IMR-90 (cell line): ENCODE measurements at regions not wholly inside any gene's neighbourhood (a gene's known extent, or its start where the extent isn't known, plus 50 kb on each side); places are given as distances from the start of the nearest gene placed in this dataset.

Source experiments
- ATAC-seq: fragments of 200-7000 bp; cut with Tn5 transposase; 2 replicates; pipeline ENCODE4 v1.9.1; 2020; ENCODE audit warnings: low read depth, mild to moderate bottlenecking, moderate library complexity
- BruUV-seq: library from RNA; stranded (reverse); fragments of 400-500 nt; replicated peaks from 2 replicates; lab custom pipeline; 2021; lab: Mats Ljungman, UMichigan
- CTCF ChIA-PET: fragments of 300-600 bp; formaldehyde crosslinking; extraction: SDS; loops from one replicate; lab custom pipeline; 2021; ENCODE audit warnings: antibody characterized with exemption; lab: Yijun Ruan, JAX
- POLR2A ChIA-PET: fragments of 300-600 bp; sonication (Branson Sonifier 250); formaldehyde crosslinking; loops from one replicate; lab custom pipeline; 2022; ENCODE audit warnings: antibody characterized with exemption; ENCODE audit not compliant: unreplicated experiment; lab: Charles Lee
- DNase-seq: peaks from one replicate; pipeline ENCODE4 v3.0.0; 2013
- H2AFZ ChIP-seq: replicated peaks from 2 replicates; pipeline ENCODE3; 2013; ENCODE audit warnings: low read length, mild to moderate bottlenecking; ENCODE audit not compliant: poor library complexity
- H2AK5ac ChIP-seq: 2 replicates; pipeline ENCODE4 v1.6.1; 2013; ENCODE audit warnings: low read depth, low read length, inconsistent platforms
- H2AK9ac ChIP-seq: replicated peaks from 2 replicates; pipeline ENCODE3; 2013; ENCODE audit warnings: mild to moderate bottlenecking, low read depth, low read length, moderate library complexity; ENCODE audit not compliant: poor library complexity
- H2BK120ac ChIP-seq: 2 replicates; pipeline ENCODE4 v1.6.1; 2013; ENCODE audit warnings: low read depth, low read length, inconsistent platforms
- H2BK15ac ChIP-seq: 3 replicates; pipeline ENCODE4 v1.6.1; 2013; ENCODE audit warnings: low read depth, low read length, inconsistent platforms
- H2BK20ac ChIP-seq: 2 replicates; pipeline ENCODE4 v1.6.1; 2013; ENCODE audit warnings: low read depth, mild to moderate bottlenecking, inconsistent platforms, low read length, moderate library complexity
- H2BK5ac ChIP-seq: 2 replicates; pipeline ENCODE4 v1.6.1; 2013; ENCODE audit warnings: mild to moderate bottlenecking, low read depth, low read length, inconsistent platforms; ENCODE audit not compliant: poor library complexity, severe bottlenecking
- H3K14ac ChIP-seq: replicated peaks from 2 replicates; pipeline ENCODE4 v1.6.1; 2013; ENCODE audit warnings: low read depth, low read length, inconsistent platforms
- H3K18ac ChIP-seq: 2 replicates; pipeline ENCODE4 v1.6.1; 2013; ENCODE audit warnings: low read depth, low read length, control low read depth
- H3K23ac ChIP-seq: 2 replicates; pipeline ENCODE4 v1.6.1; 2013; ENCODE audit warnings: low read depth, low read length, inconsistent platforms
- H3K27ac ChIP-seq: 2 replicates; pipeline ENCODE4 v1.5.1; 2013; ENCODE audit warnings: mild to moderate bottlenecking, control low read depth, low read length; ENCODE audit not compliant: insufficient read depth
- H3K27me3 ChIP-seq: 2 replicates; pipeline ENCODE4 v1.6.1; 2013; ENCODE audit warnings: low read length; ENCODE audit not compliant: control insufficient read depth, insufficient read depth
- H3K36me3 ChIP-seq: 2 replicates; pipeline ENCODE4 v1.6.1; 2013; ENCODE audit warnings: low read length, mixed read lengths; ENCODE audit not compliant: control insufficient read depth, insufficient read depth
- H3K4ac ChIP-seq: 2 replicates; pipeline ENCODE4 v1.6.1; 2013; ENCODE audit warnings: low read depth, low read length, inconsistent platforms
- H3K4me1 ChIP-seq: 2 replicates; pipeline ENCODE4 v1.6.1; 2013; ENCODE audit warnings: low read length, mixed read lengths; ENCODE audit not compliant: control insufficient read depth, insufficient read depth
- H3K4me2 ChIP-seq: 2 replicates; pipeline ENCODE4 v1.6.1; 2013; ENCODE audit warnings: low read depth, mild to moderate bottlenecking, control low read depth, low read length, moderate library complexity
- H3K4me3 ChIP-seq: 2 replicates; pipeline ENCODE4 v1.5.1; 2013; ENCODE audit warnings: low read depth, mild to moderate bottlenecking, control low read depth, low read length, moderate library complexity; ENCODE audit not compliant: insufficient read depth
- H3K56ac ChIP-seq: 2 replicates; pipeline ENCODE4 v1.6.1; 2013; ENCODE audit warnings: low read length, inconsistent platforms; ENCODE audit not compliant: insufficient read depth; ENCODE audit errors: extremely low read depth
- H3K79me1 ChIP-seq, 2 experiments: 2 replicates each; pipeline ENCODE4 v1.6.1; 2013; ENCODE audit warnings: low read length in 2 of 2, inconsistent platforms in 1 of 2, low read depth in 1 of 2
- H3K9ac ChIP-seq: 2 replicates; pipeline ENCODE4 v1.6.1; 2013; ENCODE audit warnings: low read depth, low read length, control low read depth
- H3K9me1 ChIP-seq: 2 replicates; pipeline ENCODE4 v1.6.1; 2013; ENCODE audit warnings: low read length, inconsistent platforms; ENCODE audit not compliant: insufficient read depth
- H3K9me3 ChIP-seq: 2 replicates; pipeline ENCODE4 v1.6.1; 2013; ENCODE audit warnings: low read length; ENCODE audit not compliant: control insufficient read depth, insufficient read depth
- H4K20me1 ChIP-seq: 2 replicates; pipeline ENCODE4 v1.6.1; 2013; ENCODE audit warnings: low read length, inconsistent platforms; ENCODE audit not compliant: insufficient read depth
- H4K5ac ChIP-seq: 2 replicates; pipeline ENCODE4 v1.6.1; 2013; ENCODE audit warnings: mild to moderate bottlenecking, low read depth, low read length, control low read depth
- H4K8ac ChIP-seq, 2 experiments: 2 replicates each; pipeline ENCODE4 v1.6.1; 2013; ENCODE audit warnings: low read depth in 2 of 2, low read length in 2 of 2, control low read depth in 1 of 2, inconsistent platforms in 1 of 2
- H4K91ac ChIP-seq: 2 replicates; pipeline ENCODE4 v1.6.1; 2013; ENCODE audit warnings: low read depth, low read length, inconsistent platforms; ENCODE audit not compliant: insufficient read depth
- ELK1 ChIP-seq: fragments of 150-350 bp; IDR thresholded peaks from 2 replicates; pipeline ENCODE4 v1.6.1; 2016; ENCODE audit warnings: low read depth, mild to moderate bottlenecking, low read length, moderate library complexity, borderline replicate concordance
- FOS ChIP-seq: fragments of 150-350 bp; IDR thresholded peaks from 2 replicates; pipeline ENCODE4 v1.6.1; 2016; ENCODE audit warnings: low read depth, low read length
- NFE2L2 ChIP-seq: fragments of 150-350 bp; IDR thresholded peaks from 2 replicates; pipeline ENCODE4 v1.6.1; 2016; ENCODE audit warnings: low read depth, mild to moderate bottlenecking, low read length
- WGBS, 2 experiments: methylation state at CpG; one replicate each; pipeline versions ENCODE4 v1.1.5 to v1.1.7; 2013; ENCODE audit warnings: missing lambda C conversion rate in 2 of 2; ENCODE audit not compliant: insufficient read length in 1 of 2; ENCODE audit errors: extremely low coverage in 2 of 2; 5-methylcytosine and 5-hydroxymethylcytosine counted together
- dilution Hi-C: fragments of 300-500 bp; cut with HindIII; formaldehyde crosslinking; loops from one replicate; pipeline ENCODE4 v1.14.3; 2018; ENCODE audit warnings: low sequenced_read_pairs; ENCODE audit not compliant: unreplicated experiment
- in situ Hi-C: fragments of 300-500 bp; cut with MboI; formaldehyde crosslinking; loops from 3 replicates; pipeline ENCODE4 v1.14.3; 2019; ENCODE audit warnings: low sequenced_read_pairs, inconsistent platforms, mixed read lengths
- intact Hi-C: fragments of 100-400 bp; cut with micrococcal nuclease; formaldehyde crosslinking; loops from 2 replicates; pipeline ENCODE4 v1.10.0; 2022

GRCh38 chr6:56821005-56821432 lies 133.9 kb upstream of the BEND6 start:
- no peak overlapping the region for H3K56ac ChIP-seq
- intact Hi-C loops: no loop called here
- H3K79me1 ChIP-seq: peaks cover 7 to 58% of the 10 kb centered on the region in 2 experiments; a peak in 2 of 4 replicates
- H3K23ac ChIP-seq: peak overlapping the region; percentile 15; the same call in 1 of the 2 replicates
- H3K4me3 ChIP-seq: no peak overlapping the region
- no peak overlapping the region for H3K27ac ChIP-seq
- ATAC-seq (peak; percentile 35), DNase-seq (no peak)
- POLR2A ChIA-PET: no interaction called here
- H2AK5ac ChIP-seq: no peak overlapping the region; the same call in 1 of the 2 replicates
- in situ Hi-C loops: no loop called here
- no peak overlapping the region for H4K8ac ChIP-seq
- no peaks in the 10 kb centered on the region for H3K36me3 ChIP-seq
- no peak overlapping the region for H3K18ac ChIP-seq
- H2AK9ac ChIP-seq: no peak overlapping the region
- peak overlapping the region; percentile 25; the same call in 1 of the 2 replicates for H3K4me2 ChIP-seq
- no TSS peak for BruUV-seq
- dilution Hi-C loops: no loop called here
- H3K4ac ChIP-seq: no peak overlapping the region
- H4K20me1 ChIP-seq: peaks cover 61% of the 10 kb centered on the region
- no peaks in the 10 kb centered on the region for H3K9me3 ChIP-seq
- H2BK20ac ChIP-seq: no peak overlapping the region
- H4K5ac ChIP-seq: no peak overlapping the region; the same call in 1 of the 2 replicates
- no peak for TF ChIP-seq FOS
- no peak for TF ChIP-seq ELK1
- TF ChIP-seq NFE2L2: no peak
- peak overlapping the region; percentile 8; the same call in 1 of the 2 replicates for H3K14ac ChIP-seq
- no peak overlapping the region for H2AFZ ChIP-seq
- peaks cover 18% of the 10 kb centered on the region; the same call in 1 of the 2 replicates for H3K9me1 ChIP-seq
- H4K91ac ChIP-seq: no peak overlapping the region
- WGBS, 2 experiments: no CpG with 5 or more reads among the region's 3 CpGs
- peaks cover 7% of the 10 kb centered on the region for H3K4me1 ChIP-seq
- no peak overlapping the region for H2BK120ac ChIP-seq
- CTCF ChIA-PET: no interaction called here
- H2BK15ac ChIP-seq: no peak overlapping the region
- no peak overlapping the region for H3K9ac ChIP-seq
- no peaks in the 10 kb centered on the region for H3K27me3 ChIP-seq
- H2BK5ac ChIP-seq: no peak overlapping the region
